Mesothelial cell of epicardium (in vitro differentiated cells): ENCODE measurements at regions not wholly inside any gene's neighbourhood (a gene's known extent, or its start where the extent isn't known, plus 50 kb on each side); places are given as distances from the start of the nearest gene placed in this dataset.

Experiments
- DNase-seq, 2 experiments: peaks; one replicate each; pipeline ENCODE4 v3.0.0; 2021; ENCODE audit warnings: low spot score in 2 of 2; ENCODE audit not compliant: unreplicated experiment in 2 of 2
- H3K27ac Mint-ChIP-seq: 2 replicates; pipeline ENCODE4 v1.8.0; 2021; ENCODE audit warnings: mixed read lengths
- H3K27me3 Mint-ChIP-seq: 2 replicates; pipeline ENCODE4 v1.8.0; 2021; ENCODE audit warnings: low read depth, mixed read lengths
- H3K36me3 Mint-ChIP-seq: 2 replicates; pipeline ENCODE4 v1.8.0; 2021; ENCODE audit warnings: mixed read lengths
- H3K4me1 Mint-ChIP-seq: 2 replicates; pipeline ENCODE4 v1.8.0; 2021; ENCODE audit warnings: mixed read lengths
- H3K4me3 Mint-ChIP-seq: 2 replicates; pipeline ENCODE4 v1.8.0; 2021; ENCODE audit warnings: mild to moderate bottlenecking, moderate library complexity, mixed read lengths
- H3K9me3 Mint-ChIP-seq: 2 replicates; pipeline ENCODE4 v1.8.0; 2021; ENCODE audit warnings: mixed read lengths
- TF ChIP-seq, protein P1 (sequence below): fragments of 200-600 bp; sonication (generic); IDR thresholded peaks from one replicate; pipeline ENCODE4 v1.5.0; 2021; ENCODE audit warnings: antibody characterized with exemption; ENCODE audit not compliant: unreplicated experiment

DNA sequence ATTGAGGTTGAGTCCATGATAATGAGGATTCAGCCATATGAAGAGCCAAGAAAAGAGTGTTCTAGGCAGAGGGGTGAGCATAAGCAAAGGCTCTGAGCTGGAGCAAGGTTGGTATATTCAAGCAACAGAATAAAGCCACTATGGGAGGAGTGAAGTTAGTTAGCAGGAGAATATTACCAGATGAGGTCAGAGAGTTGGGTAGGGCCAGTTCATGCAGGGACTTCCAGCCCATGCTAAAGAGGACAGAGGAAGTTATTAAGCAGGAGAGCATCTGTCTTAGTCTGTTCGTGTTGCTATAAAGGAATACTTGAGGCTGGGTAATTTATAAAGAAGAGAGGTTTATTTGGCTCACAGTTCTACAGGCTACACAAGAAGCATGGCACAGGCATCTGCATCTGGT is 57.1 kb upstream of the ATG10 start:
- Mint-ChIP-seq H3K4me1 (no peaks in the 10 kb centered on the region), H3K36me3 (no peaks in the 10 kb centered on the region), H3K27ac (no peak overlapping the region), H3K27me3 (no peaks in the 10 kb centered on the region), H3K4me3 (no peak overlapping the region), H3K9me3 (peaks cover 10% of the 10 kb centered on the region)
- TF ChIP-seq, protein P1, sequence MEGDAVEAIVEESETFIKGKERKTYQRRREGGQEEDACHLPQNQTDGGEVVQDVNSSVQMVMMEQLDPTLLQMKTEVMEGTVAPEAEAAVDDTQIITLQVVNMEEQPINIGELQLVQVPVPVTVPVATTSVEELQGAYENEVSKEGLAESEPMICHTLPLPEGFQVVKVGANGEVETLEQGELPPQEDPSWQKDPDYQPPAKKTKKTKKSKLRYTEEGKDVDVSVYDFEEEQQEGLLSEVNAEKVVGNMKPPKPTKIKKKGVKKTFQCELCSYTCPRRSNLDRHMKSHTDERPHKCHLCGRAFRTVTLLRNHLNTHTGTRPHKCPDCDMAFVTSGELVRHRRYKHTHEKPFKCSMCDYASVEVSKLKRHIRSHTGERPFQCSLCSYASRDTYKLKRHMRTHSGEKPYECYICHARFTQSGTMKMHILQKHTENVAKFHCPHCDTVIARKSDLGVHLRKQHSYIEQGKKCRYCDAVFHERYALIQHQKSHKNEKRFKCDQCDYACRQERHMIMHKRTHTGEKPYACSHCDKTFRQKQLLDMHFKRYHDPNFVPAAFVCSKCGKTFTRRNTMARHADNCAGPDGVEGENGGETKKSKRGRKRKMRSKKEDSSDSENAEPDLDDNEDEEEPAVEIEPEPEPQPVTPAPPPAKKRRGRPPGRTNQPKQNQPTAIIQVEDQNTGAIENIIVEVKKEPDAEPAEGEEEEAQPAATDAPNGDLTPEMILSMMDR: no peak
- no peak for DNase-seq

GRCh38 chr5:81912933-81913332 is 58.9 kb upstream of the ATG10 start:
- Mint-ChIP-seq H3K27ac (no peak overlapping the region), H3K27me3 (no peaks in the 10 kb centered on the region), H3K9me3 (peaks cover 9% of the 10 kb centered on the region), H3K4me3 (no peak overlapping the region), H3K4me1 (peaks cover 15% of the 10 kb centered on the region), H3K36me3 (no peaks in the 10 kb centered on the region)
- DNase-seq: no peak
- TF ChIP-seq, protein P1: no peak

DNA sequence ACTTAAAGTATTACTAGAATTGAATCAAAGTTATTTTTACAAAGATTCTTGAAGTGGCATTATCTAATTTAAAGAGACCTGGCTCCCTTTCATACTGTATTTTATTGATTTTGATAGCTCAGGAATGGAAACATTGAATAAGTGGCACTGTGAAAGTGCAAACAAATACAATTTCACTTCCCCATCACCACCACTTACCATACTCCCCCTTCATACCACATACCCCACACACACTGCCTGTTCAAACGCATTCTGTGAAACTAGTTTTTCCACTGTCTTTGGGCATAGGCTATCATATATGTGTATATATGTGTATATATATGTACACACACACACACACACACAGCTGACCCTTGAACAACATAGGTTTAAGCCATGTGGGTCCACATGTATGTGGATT is 62.1 kb upstream of the ATG10 start:
- no peak overlapping the region for H3K4me3 Mint-ChIP-seq
- H3K4me1 Mint-ChIP-seq: peaks cover 44% of the 10 kb centered on the region
- H3K27ac Mint-ChIP-seq: no peak overlapping the region
- H3K9me3 Mint-ChIP-seq: peaks cover 3% of the 10 kb centered on the region
- H3K27me3 Mint-ChIP-seq: no peaks in the 10 kb centered on the region
- DNase-seq: no peak
- H3K36me3 Mint-ChIP-seq: no peaks in the 10 kb centered on the region
- TF ChIP-seq, protein P1: no peak

GRCh38 chr5:81908771-81909170 is 63.1 kb upstream of the ATG10 start:
- Mint-ChIP-seq H3K4me3 (no peak overlapping the region), H3K36me3 (no peaks in the 10 kb centered on the region), H3K27ac (no peak overlapping the region), H3K4me1 (peaks cover 47% of the 10 kb centered on the region), H3K27me3 (no peaks in the 10 kb centered on the region), H3K9me3 (no peaks in the 10 kb centered on the region)
- no peak for DNase-seq
- TF ChIP-seq, protein P1: no peak

- TF ChIP-seq, protein P1: no peak
- no peak overlapping the region for H3K4me3 Mint-ChIP-seq
- no peaks in the 10 kb centered on the region for H3K36me3 Mint-ChIP-seq
- no peaks in the 10 kb centered on the region for H3K27me3 Mint-ChIP-seq
- no peak for DNase-seq
- H3K27ac Mint-ChIP-seq: peak overlapping the region; percentile 58
- H3K4me1 Mint-ChIP-seq: peaks cover 47% of the 10 kb centered on the region
- H3K9me3 Mint-ChIP-seq: no peaks in the 10 kb centered on the region
Measured at GRCh38 chr5:81908044-81908443, 63.8 kb upstream of the ATG10 start.

GRCh38 chr5:81907012-81907635 is 64.7 kb upstream of the ATG10 start:
- H3K4me1 Mint-ChIP-seq: peaks cover 47% of the 10 kb centered on the region
- peak overlapping the region; percentile 77 for H3K27ac Mint-ChIP-seq
- H3K9me3 Mint-ChIP-seq: peaks cover 5% of the 10 kb centered on the region
- H3K27me3 Mint-ChIP-seq: no peaks in the 10 kb centered on the region
- no peak overlapping the region for H3K4me3 Mint-ChIP-seq
- no peak for DNase-seq
- TF ChIP-seq, protein P1: no peak
- H3K36me3 Mint-ChIP-seq: no peaks in the 10 kb centered on the region
